Caco-2 (cell line): ENCODE measurements at regions not wholly inside any gene's neighbourhood (a gene's known extent, or its start where the extent isn't known, plus 50 kb on each side); places are given as distances from the start of the nearest gene placed in this dataset.

Experiments used
- BruUV-seq: library from RNA; stranded (reverse); fragments of 400-500 nt; replicated peaks from 2 replicates; lab custom pipeline; 2021; lab: Mats Ljungman, UMichigan
- CTCF ChIA-PET: fragments of 300-600 bp; sonication (Branson Sonifier 250); formaldehyde crosslinking; loops from one replicate; lab custom pipeline; 2022; ENCODE audit warnings: antibody characterized with exemption; lab: Charles Lee
- POLR2A ChIA-PET: fragments of 300-600 bp; sonication (Branson Sonifier 250); formaldehyde crosslinking; loops from one replicate; lab custom pipeline; 2022; ENCODE audit warnings: antibody characterized with exemption; lab: Charles Lee
- DNase-seq, 2 experiments: peaks; one replicate each; pipeline versions ENCODE4 v3.0.0 to v3.0.0-alpha.2; 2020 to 2022
- H3K27me3 ChIP-seq: replicated peaks from 2 replicates; pipeline ENCODE4 v1.6.0; 2011; ENCODE audit warnings: low read length; ENCODE audit not compliant: control insufficient read depth, insufficient read depth
- H3K36me3 ChIP-seq: 2 replicates; pipeline ENCODE4 v1.5.1; 2011; ENCODE audit warnings: low read length; ENCODE audit not compliant: control insufficient read depth, insufficient read depth
- H3K4me1 ChIP-seq: fragments of 250-450 bp; sonication (Bioruptor Pico); 2 replicates; pipeline ENCODE4 v1.5.1; 2020; ENCODE audit warnings: mild to moderate bottlenecking
- H3K4me3 ChIP-seq: 2 replicates; pipeline ENCODE4 v1.5.1; 2011; ENCODE audit warnings: low read depth, mild to moderate bottlenecking, control low read depth, low read length
- H3K9me3 ChIP-seq: fragments of 250-450 bp; sonication (Bioruptor Pico); 2 replicates; pipeline ENCODE4 v1.5.1; 2020; ENCODE audit warnings: mild to moderate bottlenecking, moderate library complexity
- H3K27ac Mint-ChIP-seq: one replicate; pipeline ENCODE4 v1.8.0; 2022; ENCODE audit warnings: mixed read lengths; ENCODE audit not compliant: unreplicated experiment
- H3K27me3 Mint-ChIP-seq: one replicate; pipeline ENCODE4 v1.8.0; 2022; ENCODE audit warnings: mixed read lengths; ENCODE audit not compliant: insufficient read depth, unreplicated experiment
- H3K36me3 Mint-ChIP-seq: one replicate; pipeline ENCODE4 v1.8.0; 2022; ENCODE audit warnings: mild to moderate bottlenecking, mixed read lengths; ENCODE audit not compliant: insufficient read depth, unreplicated experiment
- H3K4me1 Mint-ChIP-seq: one replicate; pipeline ENCODE4 v1.8.0; 2022; ENCODE audit warnings: low read depth, mixed read lengths; ENCODE audit not compliant: unreplicated experiment
- H3K4me3 Mint-ChIP-seq: one replicate; pipeline ENCODE4 v1.8.0; 2022; ENCODE audit warnings: mild to moderate bottlenecking, moderate library complexity, mixed read lengths; ENCODE audit not compliant: unreplicated experiment
- H3K9me3 Mint-ChIP-seq: one replicate; pipeline ENCODE4 v1.8.0; 2022; ENCODE audit warnings: mixed read lengths; ENCODE audit not compliant: unreplicated experiment
- intact Hi-C: fragments of 100-400 bp; cut with micrococcal nuclease; formaldehyde crosslinking; loops from one replicate; pipeline ENCODE4 v1.10.0; 2022; ENCODE audit not compliant: unreplicated experiment
- TF ChIP-seq, protein P1 (sequence below), 2 experiments: fragments of 200-600 bp in 1 of 2; IDR thresholded peaks; 1 replicate in 1 of 2; 2 replicates in 1 of 2; pipeline versions ENCODE4 v1.5.1 to v1.8.0; 2011 to 2022; ENCODE audit warnings: antibody characterized with exemption in 1 of 2, control low read depth in 1 of 2, inconsistent platforms in 1 of 2, low read depth in 1 of 2, low read length in 1 of 2, mild to moderate bottlenecking in 1 of 2, moderate library complexity in 1 of 2; ENCODE audit not compliant: insufficient read depth in 1 of 2, severe bottlenecking in 1 of 2, unreplicated experiment in 1 of 2

DNA sequence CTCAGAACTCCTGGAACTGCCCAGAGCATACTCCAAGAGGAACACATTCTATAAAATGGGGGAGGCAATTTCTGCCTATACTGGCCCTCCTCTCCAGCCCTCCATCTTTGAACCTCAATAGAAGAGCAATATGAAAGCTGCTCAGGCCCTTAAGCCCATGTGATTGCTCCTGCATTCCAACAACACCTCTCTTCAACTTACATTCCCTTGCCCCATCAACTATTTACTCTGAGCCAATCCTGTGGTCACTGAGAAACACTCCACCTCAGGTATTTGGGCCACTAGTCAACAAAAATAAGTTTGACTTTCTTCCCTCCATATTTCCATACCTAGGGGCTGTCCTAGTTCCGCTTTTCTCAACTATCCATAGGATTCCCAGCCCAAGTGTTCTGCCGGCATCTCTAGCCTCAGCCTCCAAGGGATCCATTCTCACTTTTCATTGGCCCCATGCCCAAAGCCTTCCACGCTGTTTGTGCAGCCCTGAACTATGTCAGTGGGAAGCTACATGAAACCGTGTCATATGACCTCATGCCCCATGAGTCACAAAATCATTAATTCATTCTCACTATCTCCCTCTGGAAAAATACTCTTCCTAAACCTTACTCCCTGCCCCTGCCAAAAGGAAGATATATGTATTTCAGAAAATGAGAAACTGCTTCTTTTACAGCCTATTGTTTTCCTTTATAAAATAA, 61.6 kb downstream of the GJD2 start:
- H3K4me1 Mint-ChIP-seq = no peaks in the 10 kb centered on the region
- peaks cover 14% of the 10 kb centered on the region for H3K27me3 Mint-ChIP-seq
- intact Hi-C loops = no loop called here

GRCh38 chr15:34691034-34691433, 63.8 kb downstream of the GJD2 start:
- H3K27me3 Mint-ChIP-seq = peaks cover 16% of the 10 kb centered on the region
- no peak overlapping the region for H3K27ac Mint-ChIP-seq
- no peaks in the 10 kb centered on the region for H3K9me3 ChIP-seq
- no peaks in the 10 kb centered on the region for H3K4me1 Mint-ChIP-seq
- no peaks in the 10 kb centered on the region for H3K27me3 ChIP-seq
- no peak for DNase-seq
- H3K4me3 Mint-ChIP-seq = no peak overlapping the region
- BruUV-seq = no TSS peak
- intact Hi-C loops = no loop called here
- no peaks in the 10 kb centered on the region for H3K36me3 Mint-ChIP-seq
- H3K9me3 Mint-ChIP-seq = no peaks in the 10 kb centered on the region
- no peak overlapping the region for H3K4me3 ChIP-seq
- H3K4me1 ChIP-seq = no peaks in the 10 kb centered on the region
- ChIA-PET CTCF (interaction anchor here (0.6 kb wide), 1 partner anchor 106 kb away, joined by 3 read pairs; no protein-coding TSS in a partner anchor), POLR2A (no interaction called here)
- no peaks in the 10 kb centered on the region for H3K36me3 ChIP-seq
- TF ChIP-seq, protein P1, sequence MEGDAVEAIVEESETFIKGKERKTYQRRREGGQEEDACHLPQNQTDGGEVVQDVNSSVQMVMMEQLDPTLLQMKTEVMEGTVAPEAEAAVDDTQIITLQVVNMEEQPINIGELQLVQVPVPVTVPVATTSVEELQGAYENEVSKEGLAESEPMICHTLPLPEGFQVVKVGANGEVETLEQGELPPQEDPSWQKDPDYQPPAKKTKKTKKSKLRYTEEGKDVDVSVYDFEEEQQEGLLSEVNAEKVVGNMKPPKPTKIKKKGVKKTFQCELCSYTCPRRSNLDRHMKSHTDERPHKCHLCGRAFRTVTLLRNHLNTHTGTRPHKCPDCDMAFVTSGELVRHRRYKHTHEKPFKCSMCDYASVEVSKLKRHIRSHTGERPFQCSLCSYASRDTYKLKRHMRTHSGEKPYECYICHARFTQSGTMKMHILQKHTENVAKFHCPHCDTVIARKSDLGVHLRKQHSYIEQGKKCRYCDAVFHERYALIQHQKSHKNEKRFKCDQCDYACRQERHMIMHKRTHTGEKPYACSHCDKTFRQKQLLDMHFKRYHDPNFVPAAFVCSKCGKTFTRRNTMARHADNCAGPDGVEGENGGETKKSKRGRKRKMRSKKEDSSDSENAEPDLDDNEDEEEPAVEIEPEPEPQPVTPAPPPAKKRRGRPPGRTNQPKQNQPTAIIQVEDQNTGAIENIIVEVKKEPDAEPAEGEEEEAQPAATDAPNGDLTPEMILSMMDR (IDR thresholded peaks at IDR 0.05; ENCODE audit: insufficient read depth in 1 of 2, low read depth in 1 of 2, low read length in 1 of 2, severe bottlenecking in 1 of 2, unreplicated experiment in 1 of 2) = no peak

More for the DNA sequence above, 61.6 kb downstream of the GJD2 start:
- TF ChIP-seq, protein P1 (IDR thresholded peaks at IDR 0.05; ENCODE audit: insufficient read depth in 1 of 2, low read depth in 1 of 2, low read length in 1 of 2, severe bottlenecking in 1 of 2, unreplicated experiment in 1 of 2) = no peak
- ChIA-PET POLR2A (no interaction called here), CTCF (no interaction called here)
- Mint-ChIP-seq H3K9me3 (no peaks in the 10 kb centered on the region), H3K36me3 (no peaks in the 10 kb centered on the region), H3K4me3 (no peak overlapping the region), H3K27ac (no peak overlapping the region)
- Histone ChIP-seq H3K4me1 (no peaks in the 10 kb centered on the region), H3K4me3 (no peak overlapping the region), H3K36me3 (no peaks in the 10 kb centered on the region), H3K27me3 (no peaks in the 10 kb centered on the region), H3K9me3 (no peaks in the 10 kb centered on the region)
- BruUV-seq = no TSS peak
- DNase-seq = no peak

DNA sequence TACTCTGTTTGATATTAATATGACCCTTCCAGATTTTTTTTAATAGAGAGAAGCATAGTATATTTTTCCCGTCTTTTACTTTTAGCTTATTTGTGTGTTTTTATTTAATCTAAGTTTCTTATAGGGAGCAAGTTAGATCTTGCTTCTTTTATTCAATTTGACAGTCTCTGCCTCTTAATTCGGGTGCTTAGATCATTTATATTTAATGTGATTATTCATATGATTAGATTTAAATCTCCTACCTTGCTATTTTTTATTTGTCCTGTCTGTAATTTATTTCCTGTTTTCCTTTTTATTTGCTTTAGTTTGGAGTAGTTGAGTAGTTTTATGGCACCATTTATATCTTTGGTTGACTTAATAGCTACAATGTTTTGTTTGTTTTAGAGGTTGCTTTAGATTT, 66.1 kb downstream of the GJD2 start:
- peaks cover 11% of the 10 kb centered on the region for H3K27me3 Mint-ChIP-seq
- Histone ChIP-seq H3K36me3 (no peaks in the 10 kb centered on the region), H3K9me3 (no peaks in the 10 kb centered on the region), H3K4me1 (no peaks in the 10 kb centered on the region), H3K4me3 (no peak overlapping the region), H3K27me3 (no peaks in the 10 kb centered on the region)
- H3K36me3 Mint-ChIP-seq = no peaks in the 10 kb centered on the region
- H3K4me3 Mint-ChIP-seq = no peak overlapping the region
- no peak overlapping the region for H3K27ac Mint-ChIP-seq
- no peaks in the 10 kb centered on the region for H3K9me3 Mint-ChIP-seq
- BruUV-seq = no TSS peak
- ChIA-PET POLR2A (no interaction called here), CTCF (no interaction called here)
- intact Hi-C loops = no loop called here
- no peak for DNase-seq
- TF ChIP-seq, protein P1 (IDR thresholded peaks at IDR 0.05; ENCODE audit: insufficient read depth in 1 of 2, low read depth in 1 of 2, low read length in 1 of 2, severe bottlenecking in 1 of 2, unreplicated experiment in 1 of 2) = no peak
- H3K4me1 Mint-ChIP-seq = no peaks in the 10 kb centered on the region
